ENCODE measurements at regions not wholly inside any gene's neighbourhood (a gene's known extent, or its start where the extent isn't known, plus 50 kb on each side); places are given as distances from the start of the nearest gene placed in this dataset.
"Not testable (repeated sequence)": the region's sequence is repeated elsewhere in the genome, so short reads cannot be mapped to it uniquely, and the experiment has no call there.

DNA sequence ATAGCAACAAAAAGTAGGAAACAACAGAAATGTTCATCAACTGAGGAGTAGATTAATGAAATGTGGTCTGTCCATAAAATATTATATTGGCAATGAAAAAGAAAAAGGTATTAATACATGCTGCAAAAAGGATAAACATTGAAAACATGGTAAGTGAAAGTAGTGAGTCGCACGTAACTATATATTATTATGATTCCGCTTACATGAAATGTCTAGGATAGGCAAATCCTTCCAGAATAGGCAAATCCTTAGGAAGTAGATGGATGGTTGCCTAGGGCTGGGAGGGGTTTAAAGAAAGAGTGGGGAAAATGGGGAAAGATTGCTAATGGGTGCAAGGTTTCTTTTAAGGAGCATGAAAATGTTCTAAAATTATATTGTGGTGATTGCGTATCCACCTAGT is 198.1 kb upstream of the WSB1 start:
- TF ChIP-seq, protein P1, sequence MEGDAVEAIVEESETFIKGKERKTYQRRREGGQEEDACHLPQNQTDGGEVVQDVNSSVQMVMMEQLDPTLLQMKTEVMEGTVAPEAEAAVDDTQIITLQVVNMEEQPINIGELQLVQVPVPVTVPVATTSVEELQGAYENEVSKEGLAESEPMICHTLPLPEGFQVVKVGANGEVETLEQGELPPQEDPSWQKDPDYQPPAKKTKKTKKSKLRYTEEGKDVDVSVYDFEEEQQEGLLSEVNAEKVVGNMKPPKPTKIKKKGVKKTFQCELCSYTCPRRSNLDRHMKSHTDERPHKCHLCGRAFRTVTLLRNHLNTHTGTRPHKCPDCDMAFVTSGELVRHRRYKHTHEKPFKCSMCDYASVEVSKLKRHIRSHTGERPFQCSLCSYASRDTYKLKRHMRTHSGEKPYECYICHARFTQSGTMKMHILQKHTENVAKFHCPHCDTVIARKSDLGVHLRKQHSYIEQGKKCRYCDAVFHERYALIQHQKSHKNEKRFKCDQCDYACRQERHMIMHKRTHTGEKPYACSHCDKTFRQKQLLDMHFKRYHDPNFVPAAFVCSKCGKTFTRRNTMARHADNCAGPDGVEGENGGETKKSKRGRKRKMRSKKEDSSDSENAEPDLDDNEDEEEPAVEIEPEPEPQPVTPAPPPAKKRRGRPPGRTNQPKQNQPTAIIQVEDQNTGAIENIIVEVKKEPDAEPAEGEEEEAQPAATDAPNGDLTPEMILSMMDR (IDR thresholded peaks at IDR 0.05): not testable (repeated sequence)
- TF ChIP-seq POLR2AphosphoS5, POLR2A (IDR thresholded peaks at IDR 0.05): not testable (repeated sequence)

Measured in breast epithelium (tissue), 3 donors.